ENCODE measurements at regions not wholly inside any gene's neighbourhood (a gene's known extent, or its start where the extent isn't known, plus 50 kb on each side); places are given as distances from the start of the nearest gene placed in this dataset.
"Not testable (repeated sequence)": the region's sequence is repeated elsewhere in the genome, so short reads cannot be mapped to it uniquely, and the experiment has no call there.

GRCh38 chr10:29785701-29786100 lies 150.9 kb upstream of the SVIL start:
- DNase-seq: no peak

DNA sequence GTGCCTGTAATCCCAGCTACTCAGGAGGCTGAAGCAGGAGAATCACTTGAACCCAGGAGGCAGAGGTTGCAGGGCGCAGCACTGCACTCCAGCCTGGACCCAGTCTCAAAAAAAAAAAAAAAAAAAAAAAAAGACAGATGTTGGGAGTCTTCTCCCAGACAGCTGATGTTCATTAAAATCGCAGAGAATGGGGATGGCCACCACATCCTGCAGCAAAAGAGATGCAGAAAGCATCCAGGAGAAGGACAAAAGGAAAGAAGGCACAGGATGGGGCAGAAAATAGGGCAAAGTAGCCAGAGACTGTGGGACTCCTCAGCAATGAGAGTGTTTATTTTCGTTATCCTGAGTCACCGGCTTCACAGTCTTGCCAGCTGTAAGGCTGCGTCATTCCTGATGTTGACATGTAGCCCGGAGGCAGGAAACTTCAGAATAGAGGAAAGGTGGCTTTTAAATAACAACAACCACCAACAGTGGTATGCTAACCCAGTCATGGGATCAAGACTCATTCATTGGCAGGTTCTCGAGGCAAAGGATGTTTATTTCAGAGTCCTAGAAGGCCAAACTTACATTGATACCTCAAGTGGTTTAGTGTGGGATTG lies 149.5 kb upstream of the SVIL start:
- DNase-seq: no peak

DNA sequence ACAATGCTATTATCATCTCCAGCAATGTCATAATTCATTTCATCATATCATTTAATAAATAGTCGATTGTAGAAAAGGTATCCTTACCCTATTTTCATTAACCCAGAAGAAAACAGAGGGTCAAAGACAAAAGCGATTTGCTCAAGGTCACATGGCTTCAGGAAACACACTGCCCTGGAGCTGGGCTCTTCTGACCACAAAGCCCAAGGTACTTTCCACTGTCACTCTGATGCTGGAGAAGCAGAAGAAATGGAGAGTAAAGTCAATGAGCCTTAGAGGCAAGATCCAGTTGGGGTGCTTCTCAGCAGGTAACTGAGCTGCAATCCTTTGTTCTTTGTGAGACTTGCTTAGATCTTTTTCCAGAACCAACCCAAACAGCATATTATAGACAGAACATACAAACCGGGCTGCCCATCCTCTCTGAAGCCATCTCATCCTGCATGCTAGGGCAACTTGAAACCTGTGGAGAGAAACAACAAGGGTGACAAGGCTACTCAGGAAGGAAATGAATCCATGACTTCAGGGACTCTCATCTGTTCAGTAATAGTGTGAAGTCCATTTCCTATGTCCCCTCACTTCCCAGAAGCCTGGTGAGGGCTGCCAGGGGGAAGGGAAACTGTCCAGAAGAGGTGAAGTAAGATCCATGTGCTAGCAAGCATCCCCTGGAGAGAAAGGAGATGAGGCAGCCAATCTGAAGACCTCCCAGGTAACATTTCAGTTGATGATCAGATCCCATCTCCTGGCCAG lies 148.6 kb upstream of the SVIL start:
- DNase-seq: no peak

DNA sequence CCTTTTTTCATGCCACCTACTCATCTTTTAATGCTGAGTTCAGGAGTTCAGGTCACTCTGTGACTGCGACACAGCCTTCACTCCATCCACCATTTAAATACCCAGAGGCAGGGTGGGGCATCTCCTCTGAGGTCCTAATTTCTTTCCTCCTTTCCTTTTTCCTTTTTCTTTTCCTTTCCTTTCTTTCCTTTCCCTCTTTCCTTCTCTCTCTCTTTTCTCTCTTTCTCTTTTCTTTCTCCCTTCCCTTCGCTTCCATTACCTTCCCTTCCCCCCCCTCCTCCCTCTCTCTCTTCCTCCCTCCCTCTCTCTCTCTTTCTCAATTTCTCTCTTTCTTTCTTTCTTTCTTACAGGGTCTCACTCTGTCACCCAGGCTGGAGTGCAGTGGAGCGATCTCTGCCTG lies 145.9 kb upstream of the SVIL start:
- no peak for DNase-seq

DNA sequence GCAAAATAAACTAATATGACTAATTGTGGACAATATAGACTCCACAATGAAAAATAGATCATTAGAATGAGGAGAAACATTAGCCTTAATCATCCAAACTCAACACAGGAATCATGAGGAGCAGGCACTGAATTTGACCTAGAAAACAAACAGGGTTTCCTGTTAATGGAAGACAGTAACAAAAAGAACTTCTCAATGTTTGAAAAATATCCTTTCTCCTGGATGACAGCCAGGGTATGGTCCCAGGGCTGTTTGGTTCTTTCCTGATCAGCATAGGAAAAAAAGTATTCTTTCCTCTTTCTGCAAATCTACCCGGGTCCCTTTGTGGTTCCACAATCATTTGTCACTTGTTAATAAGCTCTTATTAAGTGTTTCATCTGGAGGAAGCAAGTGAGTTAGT lies 145.3 kb upstream of the SVIL start:
- DNase-seq: no peak

GRCh38 chr10:29776246-29776645 lies 141.5 kb upstream of the SVIL start:
- no peak for DNase-seq

GRCh38 chr10:29774475-29774874 lies 139.7 kb upstream of the SVIL start:
- DNase-seq: no peak

DNA sequence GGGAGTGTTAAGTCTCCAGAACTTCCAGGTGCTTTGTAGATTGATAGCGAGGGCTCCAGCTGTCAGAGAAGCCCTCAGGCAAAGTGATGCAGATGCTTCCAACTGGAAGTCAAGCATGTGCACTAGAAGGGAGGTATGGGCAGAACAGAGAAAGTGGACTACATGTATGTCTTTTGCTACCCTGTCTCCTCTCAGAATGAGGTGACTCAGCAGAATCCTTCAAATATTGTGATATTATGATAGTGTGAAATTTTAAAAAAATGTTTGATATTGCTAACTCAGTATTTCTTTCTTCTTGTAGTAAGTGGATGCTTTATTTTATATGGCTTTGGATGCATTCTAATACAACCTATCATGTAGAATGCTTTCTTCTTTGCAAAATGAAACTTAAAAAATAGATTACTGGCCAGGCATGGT lies 138.9 kb upstream of the SVIL start:
- no peak for DNase-seq

GRCh38 chr10:29772403-29772802 lies 137.6 kb upstream of the SVIL start:
- DNase-seq: no peak

DNA sequence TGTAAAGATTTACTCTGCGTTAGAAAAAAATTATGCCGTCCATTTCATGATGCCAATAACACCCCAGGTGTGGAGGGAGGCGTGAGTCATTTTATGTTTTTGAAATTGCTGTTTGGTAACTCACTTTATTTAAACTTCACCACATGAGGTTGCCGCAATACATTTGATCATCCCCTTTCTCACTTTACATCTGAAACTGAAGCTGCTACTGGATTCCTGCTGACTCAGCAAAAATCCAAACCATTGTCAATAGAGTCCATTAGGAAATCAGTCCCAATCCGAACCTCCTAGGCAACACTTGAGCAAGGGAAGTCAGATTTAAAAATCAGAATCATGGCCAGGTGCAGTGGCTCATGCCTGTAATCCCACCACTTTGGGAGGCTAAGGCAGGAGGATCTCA lies 136.6 kb upstream of the SVIL start:
- DNase-seq: no peak

GRCh38 chr10:29769277-29769676 lies 134.5 kb upstream of the SVIL start:
- not testable (repeated sequence) for DNase-seq

DNA sequence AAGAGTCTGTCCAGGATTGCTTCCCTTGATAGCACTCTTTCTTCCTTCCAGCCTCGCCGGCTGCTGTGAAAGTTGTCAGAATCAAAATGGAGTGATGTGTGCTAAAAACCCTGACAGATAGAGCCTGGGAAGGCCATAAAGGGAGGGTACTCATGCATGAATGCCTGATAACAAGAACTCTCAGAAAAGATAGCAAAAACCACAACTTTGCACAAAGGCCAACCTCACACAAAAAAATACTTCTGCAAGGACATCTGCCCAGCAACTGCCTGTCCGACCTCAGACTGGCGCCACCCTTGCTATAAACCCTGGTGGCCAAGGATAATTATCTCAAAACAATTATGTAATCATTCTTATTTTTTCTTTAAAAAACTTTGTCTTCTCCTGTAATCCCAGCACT lies 133.2 kb upstream of the SVIL start:
- DNase-seq: no peak

DNA sequence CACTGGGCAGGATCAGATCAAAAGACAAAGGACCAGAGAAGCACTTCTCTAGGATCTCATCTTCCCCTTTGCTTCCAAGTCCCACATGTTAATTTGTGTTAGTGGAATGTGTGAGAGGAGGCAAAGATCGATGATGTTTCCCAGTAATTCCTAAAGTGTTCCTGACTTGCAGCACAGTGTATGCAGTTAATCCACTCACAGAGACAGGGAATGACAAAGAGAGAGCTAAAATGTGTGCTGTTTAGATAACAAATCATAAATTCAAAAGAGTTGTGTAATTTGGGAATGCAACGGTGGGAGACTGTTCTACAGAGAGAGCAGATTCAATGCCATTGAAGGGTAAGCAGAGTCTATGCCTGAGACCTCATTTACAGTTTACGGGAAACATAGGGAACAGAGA lies 132.0 kb upstream of the SVIL start:
- no peak for DNase-seq

GRCh38 chr10:29765330-29765729 lies 130.6 kb upstream of the SVIL start:
- no peak for DNase-seq

DNA sequence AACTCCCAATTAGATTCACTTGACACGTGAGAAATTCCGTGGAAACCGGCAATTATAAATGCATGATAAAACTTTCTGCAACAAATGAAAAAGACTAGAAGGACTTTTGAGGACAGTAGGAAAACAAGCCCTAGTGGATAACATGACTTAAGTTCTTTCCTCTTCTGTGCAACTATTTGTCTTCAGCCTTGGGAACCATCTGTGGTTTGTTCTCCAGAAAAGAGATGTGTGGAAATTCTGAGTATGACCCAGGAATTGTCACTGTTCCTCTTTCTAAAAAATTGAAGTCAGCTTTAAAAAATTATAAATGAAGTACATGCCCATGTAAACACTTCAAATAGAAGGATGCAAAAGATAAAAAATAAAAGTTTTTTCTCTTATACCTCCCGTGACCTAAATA lies 128.6 kb upstream of the SVIL start:
- DNase-seq: no peak

DNA sequence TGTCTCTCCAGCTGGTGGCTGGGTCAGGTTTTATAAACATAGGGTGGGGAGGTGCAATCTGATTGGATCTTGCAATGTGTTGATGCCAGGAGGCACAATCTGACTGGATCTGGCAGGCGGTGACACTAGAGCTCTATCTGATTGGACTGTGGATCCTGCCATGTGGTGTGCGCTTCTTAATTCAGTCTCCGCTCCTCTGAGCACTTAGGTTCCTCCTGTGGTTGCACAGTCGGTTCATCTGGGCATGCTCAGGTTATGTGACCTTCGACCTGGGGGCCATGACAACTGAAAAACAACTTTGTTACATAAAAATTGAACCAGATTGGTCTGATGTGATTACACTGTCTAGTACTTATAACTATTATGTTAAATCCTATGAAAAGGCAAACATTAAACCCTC lies 127.1 kb upstream of the SVIL start:
- no peak for DNase-seq

- DNase-seq: no peak
Measured at GRCh38 chr10:29760138-29760900, 125.5 kb upstream of the SVIL start.

- DNase-seq: no peak
Measured at GRCh38 chr10:29757551-29758297, 123.0 kb upstream of the SVIL start.

GRCh38 chr10:29756451-29756850 lies 121.7 kb upstream of the SVIL start:
- no peak for DNase-seq

- no peak for DNase-seq
Measured at GRCh38 chr10:29753283-29753682, 118.5 kb upstream of the SVIL start.

- no peak for DNase-seq
Measured at GRCh38 chr10:29751684-29752083, 116.9 kb upstream of the SVIL start.

DNA sequence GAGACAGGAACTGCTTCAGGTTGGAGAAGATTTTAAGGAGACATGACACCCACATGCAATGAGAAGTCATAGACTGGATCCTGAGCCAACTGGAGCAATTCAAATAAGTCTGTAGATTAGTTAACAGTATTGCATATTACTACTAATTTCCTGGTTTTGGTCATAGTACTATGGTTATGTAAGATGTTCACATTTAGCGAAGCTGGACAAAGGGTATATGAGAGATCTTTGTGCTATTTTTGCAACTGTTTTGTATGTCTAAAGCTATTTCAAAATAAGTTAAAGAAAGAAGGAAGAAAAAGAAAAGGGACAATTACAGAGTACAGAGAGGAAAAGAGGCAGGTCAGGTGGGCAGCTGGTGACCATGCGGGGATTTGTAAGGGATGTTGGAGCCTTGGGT lies 116.5 kb upstream of the SVIL start:
- DNase-seq: no peak

DNA sequence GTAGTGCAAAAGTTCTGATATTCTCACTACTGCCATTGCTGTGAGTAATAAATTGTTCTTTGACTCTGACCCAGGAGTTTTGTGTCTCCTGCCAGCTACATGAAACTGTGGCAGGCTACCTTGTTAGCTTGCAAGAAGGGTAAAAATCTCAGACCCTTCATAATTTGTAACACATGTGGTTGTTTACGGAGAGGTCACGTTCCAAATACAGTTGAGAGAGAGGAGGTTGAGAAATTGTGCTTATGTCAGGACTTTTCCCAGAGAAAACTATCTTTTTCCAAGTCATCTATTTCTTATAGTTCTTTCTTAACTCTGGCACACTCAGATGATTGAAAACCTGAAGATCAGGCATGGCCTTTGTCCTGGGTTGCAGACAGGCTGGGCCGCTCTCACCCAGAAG lies 114.4 kb upstream of the SVIL start:
- no peak for DNase-seq

Data from C1 segment of cervical spinal cord (tissue), 14 donors.